ENCODE measurements at regions not wholly inside any gene's neighbourhood (a gene's known extent, or its start where the extent isn't known, plus 50 kb on each side); places are given as distances from the start of the nearest gene placed in this dataset.
"Not testable (repeated sequence)": the region's sequence is repeated elsewhere in the genome, so short reads cannot be mapped to it uniquely, and the experiment has no call there.

- no peak for DNase-seq (ENCODE audit: low read depth in 3 of 3)
These were observed 235.5 kb upstream of the ACVR2A start for GRCh38 chr2:147609301-147609700.

GRCh38 chr2:147607379-147607778 lies 237.4 kb upstream of the ACVR2A start:
- DNase-seq (ENCODE audit: low read depth in 3 of 3), result no peak

- no peak for DNase-seq (ENCODE audit: low read depth in 3 of 3)
These were observed 241.0 kb upstream of the ACVR2A start for GRCh38 chr2:147603876-147604275.

- DNase-seq (ENCODE audit: low read depth in 3 of 3), result no peak
These were observed 241.4 kb upstream of the ACVR2A start for GRCh38 chr2:147603447-147603846.

GRCh38 chr2:147600646-147601045 lies 244.2 kb upstream of the ACVR2A start:
- no peak for DNase-seq (ENCODE audit: low read depth in 3 of 3)

- DNase-seq (ENCODE audit: low read depth in 3 of 3), result no peak
These were observed 244.6 kb upstream of the ACVR2A start for GRCh38 chr2:147600223-147600622.

GRCh38 chr2:147595200-147595599 lies 249.6 kb upstream of the ACVR2A start:
- DNase-seq (ENCODE audit: low read depth in 3 of 3), result no peak

GRCh38 chr2:147594038-147594437 lies 250.8 kb upstream of the ACVR2A start:
- no peak for DNase-seq (ENCODE audit: low read depth in 3 of 3)

GRCh38 chr2:147592784-147593183 lies 252.0 kb upstream of the ACVR2A start:
- DNase-seq (ENCODE audit: low read depth in 3 of 3), result not testable (repeated sequence)

- no peak for DNase-seq (ENCODE audit: low read depth in 3 of 3)
These were observed 255.7 kb upstream of the ACVR2A start for GRCh38 chr2:147589127-147589526.

GRCh38 chr2:147588191-147588590 lies 256.6 kb upstream of the ACVR2A start:
- DNase-seq (ENCODE audit: low read depth in 3 of 3), result no peak

GRCh38 chr2:147578529-147578928 lies 266.3 kb upstream of the ACVR2A start:
- DNase-seq (ENCODE audit: low read depth in 3 of 3), result no peak

- DNase-seq (ENCODE audit: low read depth in 3 of 3), result no peak
These were observed 266.8 kb upstream of the ACVR2A start for GRCh38 chr2:147577998-147578380.

- no peak for DNase-seq (ENCODE audit: low read depth in 3 of 3)
These were observed 267.4 kb upstream of the ACVR2A start for GRCh38 chr2:147577323-147577997.

GRCh38 chr2:147575106-147575505 lies 269.7 kb upstream of the ACVR2A start:
- no peak for DNase-seq (ENCODE audit: low read depth in 3 of 3)

- no peak for DNase-seq (ENCODE audit: low read depth in 3 of 3)
These were observed 272.2 kb upstream of the ACVR2A start for GRCh38 chr2:147572622-147573021.

- DNase-seq (ENCODE audit: low read depth in 3 of 3), result no peak
These were observed 275.4 kb upstream of the ACVR2A start for GRCh38 chr2:147569426-147569825.

GRCh38 chr2:147568109-147568508 lies 276.7 kb upstream of the ACVR2A start:
- DNase-seq (ENCODE audit: low read depth in 3 of 3), result no peak

GRCh38 chr2:147567136-147567535 lies 277.7 kb upstream of the ACVR2A start:
- no peak for DNase-seq (ENCODE audit: low read depth in 3 of 3)

- DNase-seq (ENCODE audit: low read depth in 3 of 3), result no peak
These were observed 283.9 kb upstream of the ACVR2A start for GRCh38 chr2:147560810-147561535.

GRCh38 chr2:147559070-147559725 lies 285.6 kb upstream of the ACVR2A start:
- no peak for DNase-seq (ENCODE audit: low read depth in 3 of 3)

- no peak for DNase-seq (ENCODE audit: low read depth in 3 of 3)
These were observed 286.2 kb upstream of the ACVR2A start for GRCh38 chr2:147558620-147559019.

- no peak for DNase-seq (ENCODE audit: low read depth in 3 of 3)
These were observed 290.2 kb upstream of the ACVR2A start for GRCh38 chr2:147554521-147555107.
